WERI-Rb-1 (cell line): ENCODE measurements at regions not wholly inside any gene's neighbourhood (a gene's known extent, or its start where the extent isn't known, plus 50 kb on each side); places are given as distances from the start of the nearest gene placed in this dataset.

ENCODE experiments used
- DNase-seq: peaks from one replicate; pipeline ENCODE4 v3.0.0-alpha.2; 2020
- H3K27ac ChIP-seq: fragments of 250-450 bp; sonication (Bioruptor Pico); 2 replicates; pipeline ENCODE4 v1.5.1; 2020; ENCODE audit warnings: mild to moderate bottlenecking, moderate library complexity
- H3K27me3 ChIP-seq: fragments of 250-450 bp; sonication (Bioruptor Pico); 2 replicates; pipeline ENCODE4 v1.5.1; 2021; ENCODE audit warnings: mild to moderate bottlenecking, low read depth, moderate library complexity; ENCODE audit not compliant: insufficient read depth, severe bottlenecking
- H3K36me3 ChIP-seq: fragments of 250-450 bp; sonication (Bioruptor Pico); 2 replicates; pipeline ENCODE4 v1.5.1; 2020; ENCODE audit warnings: mild to moderate bottlenecking, moderate library complexity
- H3K4me3 ChIP-seq: 2 replicates; pipeline ENCODE4 v1.5.1; 2011; ENCODE audit warnings: low read depth, mild to moderate bottlenecking, control low read depth, low read length
- H3K9me3 ChIP-seq: fragments of 250-450 bp; sonication (Bioruptor Pico); 2 replicates; pipeline ENCODE4 v1.5.1; 2021; ENCODE audit warnings: mild to moderate bottlenecking, moderate library complexity; ENCODE audit not compliant: severe bottlenecking
- CTCF ChIP-seq: IDR thresholded peaks from 2 replicates; pipeline ENCODE4 v1.5.1; 2011; ENCODE audit warnings: low read depth, mild to moderate bottlenecking, control low read depth, inconsistent platforms, low read length

DNA sequence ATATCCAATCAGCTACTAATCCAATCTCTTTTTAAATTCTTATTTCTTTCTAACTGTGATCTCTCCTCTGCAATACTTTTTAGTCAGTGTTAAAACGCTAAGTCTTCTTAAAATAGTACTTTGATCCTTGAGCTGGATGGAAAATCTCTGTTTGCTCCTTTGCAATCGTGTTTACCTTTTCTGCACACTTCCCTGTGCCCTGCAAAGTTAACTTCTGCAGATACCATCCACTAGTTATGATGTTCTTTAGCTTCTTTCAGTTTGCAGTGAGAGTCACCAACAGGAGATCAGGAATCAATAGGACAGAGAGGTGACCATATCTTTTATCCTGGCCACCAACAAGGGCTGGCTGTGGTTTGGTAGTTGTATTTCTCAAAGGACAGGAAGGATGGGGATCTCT is 391.5 kb downstream of the GASK1B start:
- no peak for DNase-seq
- Histone ChIP-seq H3K27me3 (no peaks in the 10 kb centered on the region), H3K9me3 (no peaks in the 10 kb centered on the region), H3K4me3 (no peak overlapping the region), H3K36me3 (no peaks in the 10 kb centered on the region), H3K27ac (no peak overlapping the region)
- no peak for TF ChIP-seq CTCF

GRCh38 chr4:157779081-157779480 is 393.7 kb downstream of the GASK1B start:
- TF ChIP-seq CTCF = no peak
- Histone ChIP-seq H3K4me3 (no peak overlapping the region), H3K9me3 (no peaks in the 10 kb centered on the region), H3K27me3 (no peaks in the 10 kb centered on the region), H3K36me3 (no peaks in the 10 kb centered on the region), H3K27ac (no peak overlapping the region)
- DNase-seq = no peak

- no peak overlapping the region for H3K27ac ChIP-seq
- H3K27me3 ChIP-seq = no peaks in the 10 kb centered on the region
- no peak for TF ChIP-seq CTCF
- DNase-seq = no peak
- H3K4me3 ChIP-seq = no peak overlapping the region
- H3K36me3 ChIP-seq = no peaks in the 10 kb centered on the region
- no peaks in the 10 kb centered on the region for H3K9me3 ChIP-seq
Measured at GRCh38 chr4:157776930-157777528, 395.8 kb downstream of the GASK1B start.

GRCh38 chr4:157775971-157776370 is 396.9 kb downstream of the GASK1B start:
- Histone ChIP-seq H3K4me3 (no peak overlapping the region), H3K27ac (no peak overlapping the region), H3K27me3 (no peaks in the 10 kb centered on the region), H3K36me3 (no peaks in the 10 kb centered on the region), H3K9me3 (no peaks in the 10 kb centered on the region)
- DNase-seq = no peak
- TF ChIP-seq CTCF = no peak

DNA sequence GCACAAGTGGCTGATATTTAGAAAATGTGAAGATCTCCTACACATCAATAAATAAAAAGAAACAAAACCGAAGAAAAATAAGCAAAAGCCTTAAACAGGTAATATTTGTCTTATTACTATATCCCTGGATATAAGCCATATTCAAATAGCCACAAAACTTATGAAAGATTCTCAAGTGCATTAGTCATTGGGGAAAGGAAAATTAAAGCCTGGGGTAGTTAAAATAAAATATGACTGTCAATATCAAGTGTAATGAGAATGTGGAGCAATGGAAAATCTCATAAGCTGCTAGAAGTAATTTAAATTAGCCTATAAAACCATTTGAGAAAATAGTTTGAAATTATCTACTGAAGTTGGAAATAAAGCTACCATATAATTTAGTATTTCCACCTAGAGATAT is 399.9 kb downstream of the GASK1B start:
- Histone ChIP-seq H3K9me3 (no peaks in the 10 kb centered on the region), H3K27me3 (no peaks in the 10 kb centered on the region), H3K27ac (no peak overlapping the region), H3K36me3 (no peaks in the 10 kb centered on the region), H3K4me3 (no peak overlapping the region)
- DNase-seq = no peak
- TF ChIP-seq CTCF = no peak

- no peak for TF ChIP-seq CTCF
- no peak overlapping the region for H3K27ac ChIP-seq
Measured at GRCh38 chr4:157768419-157768818, 404.4 kb downstream of the GASK1B start.

More at GRCh38 chr4:157768419-157768818, 404.4 kb downstream of the GASK1B start:
- H3K36me3 ChIP-seq = no peaks in the 10 kb centered on the region
- no peak for DNase-seq
- no peaks in the 10 kb centered on the region for H3K27me3 ChIP-seq
- H3K4me3 ChIP-seq = no peak overlapping the region
- H3K9me3 ChIP-seq = no peaks in the 10 kb centered on the region
